Neural progenitor cell (in vitro differentiated cells): ENCODE measurements at regions not wholly inside any gene's neighbourhood (a gene's known extent, or its start where the extent isn't known, plus 50 kb on each side); places are given as distances from the start of the nearest gene placed in this dataset.

Experiments used
- DNase-seq: peaks from one replicate; pipeline ENCODE4 v3.0.0-alpha.2; 2016; ENCODE audit warnings: low spot score
- H2AFZ ChIP-seq: fragments of 200-600 bp; sonication (generic); replicated peaks from 2 replicates; pipeline ENCODE4 v1.6.1; 2016; ENCODE audit warnings: antibody characterized with exemption
- H3F3A ChIP-seq: fragments of 200-600 bp; sonication (generic); 2 replicates; pipeline ENCODE4 v1.6.1; 2016; ENCODE audit warnings: antibody characterized with exemption, low read depth
- H3K27ac ChIP-seq: fragments of 200-600 bp; sonication (generic); 2 replicates; pipeline ENCODE4 v1.5.1; 2016; ENCODE audit warnings: mild to moderate bottlenecking
- H3K27me3 ChIP-seq: fragments of 200-600 bp; sonication (generic); 2 replicates; pipeline ENCODE4 v1.6.1; 2016; ENCODE audit warnings: mild to moderate bottlenecking, moderate library complexity
- H3K36me3 ChIP-seq: fragments of 200-600 bp; sonication (generic); 2 replicates; pipeline ENCODE4 v1.5.1; 2016
- H3K4me1 ChIP-seq: fragments of 200-600 bp; sonication (generic); 2 replicates; pipeline ENCODE4 v1.6.1; 2016; ENCODE audit warnings: mixed run types
- H3K4me2 ChIP-seq: fragments of 200-600 bp; sonication (generic); 2 replicates; pipeline ENCODE4 v1.6.1; 2016
- H3K4me3 ChIP-seq: fragments of 200-600 bp; sonication (generic); 2 replicates; pipeline ENCODE4 v1.5.1; 2016
- H3K79me2 ChIP-seq: fragments of 200-600 bp; sonication (generic); 2 replicates; pipeline ENCODE4 v1.6.1; 2016; ENCODE audit warnings: low read depth
- H3K9ac ChIP-seq: fragments of 200-600 bp; sonication (generic); 2 replicates; pipeline ENCODE4 v1.6.1; 2016
- H3K9me3 ChIP-seq: fragments of 200-600 bp; sonication (generic); 2 replicates; pipeline ENCODE4 v1.5.1; 2016; ENCODE audit warnings: low read depth
- H4K20me1 ChIP-seq: fragments of 200-600 bp; sonication (generic); 2 replicates; pipeline ENCODE4 v1.6.1; 2016; ENCODE audit warnings: low read depth
- H3K27ac Mint-ChIP-seq: 3 replicates; pipeline ENCODE4 v1.8.0; 2021; ENCODE audit warnings: mixed read lengths
- H3K27me3 Mint-ChIP-seq: 2 replicates; pipeline ENCODE4 v1.8.0; 2022; ENCODE audit warnings: low read depth, mild to moderate bottlenecking, inconsistent platforms, moderate library complexity, mixed read lengths; ENCODE audit not compliant: insufficient read depth
- H3K36me3 Mint-ChIP-seq: 3 replicates; pipeline ENCODE4 v1.8.0; 2021; ENCODE audit warnings: mixed read lengths
- H3K4me1 Mint-ChIP-seq: 3 replicates; pipeline ENCODE4 v1.8.0; 2021; ENCODE audit warnings: mixed read lengths
- H3K4me3 Mint-ChIP-seq: 3 replicates; pipeline ENCODE4 v1.8.0; 2021; ENCODE audit warnings: mild to moderate bottlenecking, moderate library complexity, mixed read lengths
- H3K9me3 Mint-ChIP-seq: 3 replicates; pipeline ENCODE4 v1.8.0; 2020; ENCODE audit warnings: mixed read lengths
- EZH2 ChIP-seq: fragments of 200-600 bp; sonication (generic); IDR thresholded peaks from 2 replicates; pipeline ENCODE4 v1.6.1; 2017; ENCODE audit warnings: antibody characterized with exemption, mild to moderate bottlenecking, moderate library complexity
- EZH2phosphoT487 ChIP-seq: fragments of 200-600 bp; sonication (generic); IDR thresholded peaks from 2 replicates; pipeline ENCODE4 v1.6.1; 2017; ENCODE audit warnings: antibody characterized with exemption
- TF ChIP-seq, protein P1 (sequence below): fragments of 200-600 bp; sonication (generic); IDR thresholded peaks from 2 replicates; pipeline ENCODE4 v1.5.1; 2017; ENCODE audit warnings: antibody characterized with exemption, mild to moderate bottlenecking

DNA sequence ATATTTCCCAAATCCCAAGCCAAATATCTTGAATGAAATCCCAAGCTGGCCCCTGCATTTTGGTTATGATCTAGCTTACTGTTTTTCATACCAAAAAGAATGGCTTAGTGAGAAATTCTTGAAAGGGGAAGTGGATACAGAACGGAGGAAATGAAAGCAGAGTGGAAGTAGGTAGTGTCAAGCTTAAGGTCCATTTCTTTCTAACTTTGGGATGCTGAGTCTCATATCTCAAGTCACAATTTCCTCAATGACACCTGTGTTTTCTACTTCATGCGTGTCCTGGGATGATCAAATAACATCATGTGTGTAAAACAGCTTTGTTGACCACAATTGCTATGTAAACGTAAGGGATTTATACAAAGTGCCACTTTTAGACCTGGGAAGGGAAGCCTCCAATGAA is 238.8 kb upstream of the SLC35B3 start:
- no peak overlapping the region for H2AFZ ChIP-seq
- H3K4me3 ChIP-seq = no peak overlapping the region
- H3K27ac ChIP-seq = no peak overlapping the region
- H3K4me1 ChIP-seq = no peaks in the 10 kb centered on the region
- Mint-ChIP-seq H3K27ac (no peak overlapping the region), H3K27me3 (peaks cover 3% of the 10 kb centered on the region), H3K4me1 (no peaks in the 10 kb centered on the region), H3K36me3 (no peaks in the 10 kb centered on the region), H3K4me3 (no peak overlapping the region), H3K9me3 (no peaks in the 10 kb centered on the region)
- no peaks in the 10 kb centered on the region for H3K27me3 ChIP-seq
- H3K4me2 ChIP-seq = no peak overlapping the region
- no peak for TF ChIP-seq EZH2phosphoT487
- no peak for TF ChIP-seq EZH2
- TF ChIP-seq, protein P1, sequence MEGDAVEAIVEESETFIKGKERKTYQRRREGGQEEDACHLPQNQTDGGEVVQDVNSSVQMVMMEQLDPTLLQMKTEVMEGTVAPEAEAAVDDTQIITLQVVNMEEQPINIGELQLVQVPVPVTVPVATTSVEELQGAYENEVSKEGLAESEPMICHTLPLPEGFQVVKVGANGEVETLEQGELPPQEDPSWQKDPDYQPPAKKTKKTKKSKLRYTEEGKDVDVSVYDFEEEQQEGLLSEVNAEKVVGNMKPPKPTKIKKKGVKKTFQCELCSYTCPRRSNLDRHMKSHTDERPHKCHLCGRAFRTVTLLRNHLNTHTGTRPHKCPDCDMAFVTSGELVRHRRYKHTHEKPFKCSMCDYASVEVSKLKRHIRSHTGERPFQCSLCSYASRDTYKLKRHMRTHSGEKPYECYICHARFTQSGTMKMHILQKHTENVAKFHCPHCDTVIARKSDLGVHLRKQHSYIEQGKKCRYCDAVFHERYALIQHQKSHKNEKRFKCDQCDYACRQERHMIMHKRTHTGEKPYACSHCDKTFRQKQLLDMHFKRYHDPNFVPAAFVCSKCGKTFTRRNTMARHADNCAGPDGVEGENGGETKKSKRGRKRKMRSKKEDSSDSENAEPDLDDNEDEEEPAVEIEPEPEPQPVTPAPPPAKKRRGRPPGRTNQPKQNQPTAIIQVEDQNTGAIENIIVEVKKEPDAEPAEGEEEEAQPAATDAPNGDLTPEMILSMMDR = no peak
- no peaks in the 10 kb centered on the region for H3K36me3 ChIP-seq
- no peaks in the 10 kb centered on the region for H3K79me2 ChIP-seq
- no peaks in the 10 kb centered on the region for H3F3A ChIP-seq
- DNase-seq = no peak
- no peak overlapping the region for H3K9ac ChIP-seq
- no peaks in the 10 kb centered on the region for H3K9me3 ChIP-seq
- no peaks in the 10 kb centered on the region for H4K20me1 ChIP-seq

DNA sequence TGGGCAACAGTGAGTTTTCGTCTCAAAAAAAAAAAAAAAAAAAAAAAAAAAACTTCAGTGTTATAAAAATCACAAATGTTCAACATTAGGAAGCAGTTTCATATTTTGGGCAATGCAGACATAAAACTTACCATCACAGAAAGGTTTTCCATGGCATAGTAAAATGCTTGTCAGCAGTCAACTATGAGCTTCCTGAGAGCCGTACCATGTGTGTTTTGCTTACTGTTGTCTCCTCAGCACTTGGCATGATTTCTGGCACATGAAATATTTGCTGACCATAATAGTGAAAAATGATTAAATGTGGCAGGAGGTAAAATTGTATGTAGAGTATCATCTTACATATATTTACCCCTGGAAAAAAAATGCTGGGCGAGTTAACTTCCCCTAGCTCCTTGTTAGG is 237.5 kb upstream of the SLC35B3 start:
- Histone ChIP-seq H3F3A (no peaks in the 10 kb centered on the region), H3K27me3 (no peaks in the 10 kb centered on the region), H4K20me1 (no peaks in the 10 kb centered on the region), H2AFZ (no peak overlapping the region), H3K4me2 (no peak overlapping the region), H3K9me3 (no peaks in the 10 kb centered on the region), H3K79me2 (no peaks in the 10 kb centered on the region), H3K27ac (no peak overlapping the region), H3K36me3 (no peaks in the 10 kb centered on the region), H3K4me3 (no peak overlapping the region), H3K9ac (no peak overlapping the region), H3K4me1 (no peaks in the 10 kb centered on the region)
- no peak overlapping the region for H3K4me3 Mint-ChIP-seq
- TF ChIP-seq EZH2phosphoT487 = no peak
- TF ChIP-seq, protein P1 = no peak
- TF ChIP-seq EZH2 = no peak
- H3K9me3 Mint-ChIP-seq = no peaks in the 10 kb centered on the region
- no peak for DNase-seq
- H3K27ac Mint-ChIP-seq = no peak overlapping the region
- no peaks in the 10 kb centered on the region for H3K4me1 Mint-ChIP-seq
- H3K36me3 Mint-ChIP-seq = no peaks in the 10 kb centered on the region
- peaks cover 3% of the 10 kb centered on the region for H3K27me3 Mint-ChIP-seq

DNA sequence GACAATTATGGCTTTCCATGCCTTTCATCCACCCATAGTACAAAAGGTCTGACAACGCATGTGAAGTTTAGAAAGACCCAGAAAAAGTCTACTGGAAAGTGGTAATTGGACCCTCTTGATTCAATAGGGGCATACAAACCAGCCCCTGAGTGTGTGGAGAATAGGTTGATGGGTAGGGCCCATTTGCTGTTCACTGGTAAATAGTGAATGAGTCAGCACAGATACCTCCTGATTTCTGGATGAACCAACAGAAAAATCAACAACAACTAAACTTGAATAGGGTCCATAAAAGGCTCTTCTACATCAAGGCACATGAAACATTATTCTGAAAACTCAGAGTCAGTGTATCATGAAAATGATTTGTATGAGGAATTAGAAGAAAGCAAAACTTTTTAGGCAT is 235.4 kb upstream of the SLC35B3 start:
- no peak overlapping the region for H3K9ac ChIP-seq
- H2AFZ ChIP-seq = no peak overlapping the region
- H3K79me2 ChIP-seq = no peaks in the 10 kb centered on the region
- H3K4me3 ChIP-seq = no peak overlapping the region
- Mint-ChIP-seq H3K27ac (no peak overlapping the region), H3K36me3 (no peaks in the 10 kb centered on the region), H3K4me1 (no peaks in the 10 kb centered on the region), H3K27me3 (no peaks in the 10 kb centered on the region), H3K4me3 (no peak overlapping the region), H3K9me3 (peaks cover 3% of the 10 kb centered on the region)
- no peaks in the 10 kb centered on the region for H3K9me3 ChIP-seq
- no peaks in the 10 kb centered on the region for H3K36me3 ChIP-seq
- TF ChIP-seq, protein P1 = no peak
- TF ChIP-seq EZH2 (no peak), EZH2phosphoT487 (no peak)
- no peaks in the 10 kb centered on the region for H3K27me3 ChIP-seq
- no peak overlapping the region for H3K27ac ChIP-seq
- no peaks in the 10 kb centered on the region for H4K20me1 ChIP-seq
- no peaks in the 10 kb centered on the region for H3K4me1 ChIP-seq
- H3K4me2 ChIP-seq = no peak overlapping the region
- H3F3A ChIP-seq = no peaks in the 10 kb centered on the region
- DNase-seq = no peak

DNA sequence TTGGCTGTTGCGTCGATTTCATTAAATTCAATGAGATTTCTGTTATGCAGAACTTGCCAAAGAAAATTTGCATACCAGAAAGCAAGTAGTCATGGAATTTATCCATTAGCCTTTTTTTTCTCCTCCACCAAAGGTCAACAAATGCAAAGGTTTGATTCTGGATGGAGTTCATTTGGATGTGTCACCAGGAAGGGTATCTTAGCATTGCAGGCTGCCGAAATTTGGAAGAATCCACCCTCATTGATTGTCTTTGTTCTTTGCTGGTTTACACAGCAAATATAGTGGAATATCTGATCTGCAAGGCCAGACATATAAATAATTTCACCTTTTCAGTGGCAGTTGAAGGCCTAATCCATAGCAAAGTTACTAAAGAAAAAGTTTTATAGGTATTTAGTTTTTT is 229.4 kb upstream of the SLC35B3 start:
- no peaks in the 10 kb centered on the region for H3K27me3 Mint-ChIP-seq
- H3K4me1 Mint-ChIP-seq = no peaks in the 10 kb centered on the region
- Histone ChIP-seq H3K27ac (no peak overlapping the region), H3K36me3 (no peaks in the 10 kb centered on the region), H4K20me1 (no peaks in the 10 kb centered on the region), H3K9ac (no peak overlapping the region), H3K4me2 (no peak overlapping the region), H3K27me3 (no peaks in the 10 kb centered on the region), H3K4me1 (no peaks in the 10 kb centered on the region), H2AFZ (no peak overlapping the region), H3K79me2 (no peaks in the 10 kb centered on the region), H3F3A (no peaks in the 10 kb centered on the region), H3K4me3 (no peak overlapping the region), H3K9me3 (no peaks in the 10 kb centered on the region)
- no peak for DNase-seq
- TF ChIP-seq, protein P1 = no peak
- TF ChIP-seq EZH2phosphoT487 (no peak), EZH2 (no peak)
- H3K9me3 Mint-ChIP-seq = peaks cover 3% of the 10 kb centered on the region
- H3K36me3 Mint-ChIP-seq = no peaks in the 10 kb centered on the region
- H3K27ac Mint-ChIP-seq = no peak overlapping the region
- H3K4me3 Mint-ChIP-seq = no peak overlapping the region
